WTC11 (cell line): ENCODE measurements at regions not wholly inside any gene's neighbourhood (a gene's known extent, or its start where the extent isn't known, plus 50 kb on each side); places are given as distances from the start of the nearest gene placed in this dataset.

Source experiments
- ATAC-seq: fragments of 200-7000 bp; cut with Tn5 transposase; 2 replicates; pipeline ENCODE4 v1.10.0; 2021; ENCODE audit warnings: mild to moderate bottlenecking, moderate library complexity
- CTCF ChIA-PET: fragments of 300-600 bp; sonication (Branson Sonifier 250); formaldehyde crosslinking; loops from one replicate; lab custom pipeline; 2021; ENCODE audit warnings: antibody characterized with exemption; lab: Charles Lee
- POLR2A ChIA-PET: fragments of 350-600 bp; sonication (Branson Sonifier 250); formaldehyde crosslinking; loops from one replicate; lab custom pipeline; 2021; ENCODE audit warnings: antibody characterized with exemption; lab: Charles Lee
- DNase-seq: peaks from one replicate; pipeline ENCODE4 v3.0.0; 2021; ENCODE audit warnings: low spot score
- H3K27ac Mint-ChIP-seq: 2 replicates; pipeline ENCODE4 v1.8.0; 2021; ENCODE audit warnings: mixed read lengths
- H3K27me3 Mint-ChIP-seq: 2 replicates; pipeline ENCODE4 v1.8.0; 2021; ENCODE audit warnings: low read depth, mild to moderate bottlenecking, moderate library complexity, mixed read lengths
- H3K36me3 Mint-ChIP-seq: 2 replicates; pipeline ENCODE4 v1.8.0; 2021; ENCODE audit warnings: mixed read lengths
- H3K4me1 Mint-ChIP-seq: 2 replicates; pipeline ENCODE4 v1.8.0; 2022; ENCODE audit warnings: mixed read lengths
- H3K4me3 Mint-ChIP-seq: 2 replicates; pipeline ENCODE4 v1.8.0; 2021; ENCODE audit warnings: mild to moderate bottlenecking, moderate library complexity, mixed read lengths
- H3K9me3 Mint-ChIP-seq: 2 replicates; pipeline ENCODE4 v1.8.0; 2021; ENCODE audit warnings: mixed read lengths
- ATF3 ChIP-seq: sonication (generic); formaldehyde crosslinking; conservative IDR thresholded peaks from 2 replicates; pipeline ENCODE4 v1.8.1; 2022; ENCODE audit warnings: mild to moderate bottlenecking, missing genetic modification reagents
- CBFB ChIP-seq: sonication (generic); formaldehyde crosslinking; IDR thresholded peaks from 2 replicates; pipeline ENCODE4 v1.8.1; 2022; ENCODE audit warnings: mild to moderate bottlenecking, low read depth, missing genetic modification reagents
- ETV6 ChIP-seq: sonication (generic); formaldehyde crosslinking; IDR thresholded peaks from 2 replicates; pipeline ENCODE4 v1.8.1; 2022; ENCODE audit warnings: mild to moderate bottlenecking, missing genetic modification reagents
- JUN ChIP-seq: sonication (generic); formaldehyde crosslinking; IDR thresholded peaks from 2 replicates; pipeline ENCODE4 v1.8.0; 2023; ENCODE audit warnings: mild to moderate bottlenecking, missing genetic modification reagents
- OVOL2 ChIP-seq: fragments of 250-450 bp; sonication (Bioruptor Pico); IDR thresholded peaks from 2 replicates; pipeline ENCODE4 v1.9.0; 2021; ENCODE audit warnings: mild to moderate bottlenecking, borderline replicate concordance
- SMAD4 ChIP-seq: sonication (generic); formaldehyde crosslinking; IDR thresholded peaks from 2 replicates; pipeline ENCODE4 v1.8.0; 2022; ENCODE audit warnings: mild to moderate bottlenecking, missing genetic modification reagents
- TEAD1 ChIP-seq: sonication (generic); formaldehyde crosslinking; IDR thresholded peaks from 2 replicates; pipeline ENCODE4 v1.8.0; 2022; ENCODE audit warnings: mild to moderate bottlenecking, missing genetic modification reagents
- TEAD4 ChIP-seq: sonication (generic); formaldehyde crosslinking; IDR thresholded peaks from 2 replicates; pipeline ENCODE4 v1.8.0; 2022; ENCODE audit warnings: mild to moderate bottlenecking, missing genetic modification reagents
- TP53 ChIP-seq: sonication (generic); formaldehyde crosslinking; IDR thresholded peaks from 2 replicates; pipeline ENCODE4 v1.8.1; 2023; ENCODE audit warnings: mild to moderate bottlenecking, missing genetic modification reagents
- ZNF121 ChIP-seq: sonication (generic); formaldehyde crosslinking; IDR thresholded peaks from 2 replicates; pipeline ENCODE4 v1.8.0; 2023; ENCODE audit warnings: missing genetic modification reagents
- ZNF396 ChIP-seq: fragments of 250-450 bp; sonication (Bioruptor Pico); IDR thresholded peaks from 2 replicates; pipeline ENCODE4 v1.8.0; 2021; ENCODE audit warnings: mild to moderate bottlenecking, moderate library complexity, borderline replicate concordance
- TF ChIP-seq, protein P1 (sequence below): sonication (generic); formaldehyde crosslinking; IDR thresholded peaks from 2 replicates; pipeline ENCODE4 v1.8.1; 2022; ENCODE audit warnings: mild to moderate bottlenecking, moderate library complexity, missing genetic modification reagents
- TF ChIP-seq, protein P2 (sequence below): sonication (generic); formaldehyde crosslinking; IDR thresholded peaks from 2 replicates; pipeline ENCODE4 v1.8.0; 2022; ENCODE audit warnings: mild to moderate bottlenecking, missing genetic modification reagents
- TF ChIP-seq, protein P3 (sequence below): fragments of 200-600 bp; IDR thresholded peaks from 2 replicates; pipeline ENCODE4 v1.8.0; 2022; ENCODE audit warnings: antibody characterized with exemption
- TF ChIP-seq, protein P4 (sequence below): sonication (generic); formaldehyde crosslinking; IDR thresholded peaks from 2 replicates; pipeline ENCODE4 v1.8.0; 2022; ENCODE audit warnings: mild to moderate bottlenecking, missing genetic modification reagents
- TF ChIP-seq, protein P5 (sequence below): sonication (generic); formaldehyde crosslinking; conservative IDR thresholded peaks from 2 replicates; pipeline ENCODE4 v1.8.1; 2023; ENCODE audit warnings: mild to moderate bottlenecking, low read depth, missing genetic modification reagents, moderate library complexity

- CTCF ChIA-PET, result no interaction called here
- ATAC-seq, result no peak
- Mint-ChIP-seq H3K36me3 (peaks cover 13% of the 10 kb centered on the region), H3K9me3 (peaks cover 38% of the 10 kb centered on the region), H3K4me3 (no peak overlapping the region), H3K4me1 (peaks cover 5% of the 10 kb centered on the region), H3K27me3 (no peaks in the 10 kb centered on the region)
- POLR2A ChIA-PET, result no interaction called here
- no peak for DNase-seq
- no peak for TF ChIP-seq ZNF121
- TF ChIP-seq, protein P1, sequence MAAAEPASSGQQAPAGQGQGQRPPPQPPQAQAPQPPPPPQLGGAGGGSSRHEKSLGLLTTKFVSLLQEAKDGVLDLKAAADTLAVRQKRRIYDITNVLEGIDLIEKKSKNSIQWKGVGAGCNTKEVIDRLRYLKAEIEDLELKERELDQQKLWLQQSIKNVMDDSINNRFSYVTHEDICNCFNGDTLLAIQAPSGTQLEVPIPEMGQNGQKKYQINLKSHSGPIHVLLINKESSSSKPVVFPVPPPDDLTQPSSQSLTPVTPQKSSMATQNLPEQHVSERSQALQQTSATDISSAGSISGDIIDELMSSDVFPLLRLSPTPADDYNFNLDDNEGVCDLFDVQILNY (CRISPR knock-in tag), result no peak
- TF ChIP-seq, all 79 proteins: peak for 0
- H3K27ac Mint-ChIP-seq, result no peak overlapping the region
These were observed 679.7 kb upstream of the SEMA3D start for GRCh38 chr7:85866540-85866939.

DNA sequence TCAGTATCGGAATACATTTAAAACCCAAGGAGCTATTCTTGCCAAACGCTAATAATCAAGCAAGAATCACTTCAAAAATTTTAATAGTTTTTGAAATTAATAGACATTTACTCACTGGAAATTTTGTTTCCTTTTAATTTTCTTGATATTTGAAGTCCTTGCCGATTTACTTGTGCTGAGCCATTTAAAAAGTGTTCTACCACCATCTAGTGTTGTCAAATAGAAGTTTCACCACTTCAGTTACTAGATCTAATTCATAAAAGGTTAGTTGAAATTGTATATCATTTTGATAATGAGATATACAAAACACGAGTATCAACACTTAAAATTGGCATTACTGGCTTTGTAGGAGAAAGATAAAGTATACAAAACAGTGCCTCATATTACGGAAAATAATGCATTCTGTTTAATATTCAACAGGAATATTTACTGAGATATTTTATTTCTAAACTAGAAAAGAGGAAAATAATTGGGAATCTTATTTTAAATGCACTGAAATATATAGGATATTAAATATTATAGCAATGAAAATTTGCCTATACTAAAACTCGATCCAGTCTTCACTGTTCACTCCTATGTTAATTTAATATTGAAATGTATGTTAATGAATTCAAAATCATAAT is 664.8 kb upstream of the SEMA3D start:
- CTCF ChIA-PET, result no interaction called here
- ATAC-seq, result no peak

GRCh38 chr7:85850381-85850780 is 663.5 kb upstream of the SEMA3D start:
- no peaks in the 10 kb centered on the region for H3K36me3 Mint-ChIP-seq
- ATAC-seq, result no peak
- TF ChIP-seq ATF3 (CRISPR knock-in tag) (no peak), SMAD4 (no peak), JUN (CRISPR knock-in tag) (no peak), TEAD1 (CRISPR knock-in tag) (no peak), ETV6 (CRISPR knock-in tag) (no peak), TP53 (CRISPR knock-in tag) (no peak), CBFB (no peak)
- TF ChIP-seq, protein P2, sequence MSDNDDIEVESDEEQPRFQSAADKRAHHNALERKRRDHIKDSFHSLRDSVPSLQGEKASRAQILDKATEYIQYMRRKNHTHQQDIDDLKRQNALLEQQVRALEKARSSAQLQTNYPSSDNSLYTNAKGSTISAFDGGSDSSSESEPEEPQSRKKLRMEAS (CRISPR knock-in tag), result no peak
- TF ChIP-seq, protein P3, sequence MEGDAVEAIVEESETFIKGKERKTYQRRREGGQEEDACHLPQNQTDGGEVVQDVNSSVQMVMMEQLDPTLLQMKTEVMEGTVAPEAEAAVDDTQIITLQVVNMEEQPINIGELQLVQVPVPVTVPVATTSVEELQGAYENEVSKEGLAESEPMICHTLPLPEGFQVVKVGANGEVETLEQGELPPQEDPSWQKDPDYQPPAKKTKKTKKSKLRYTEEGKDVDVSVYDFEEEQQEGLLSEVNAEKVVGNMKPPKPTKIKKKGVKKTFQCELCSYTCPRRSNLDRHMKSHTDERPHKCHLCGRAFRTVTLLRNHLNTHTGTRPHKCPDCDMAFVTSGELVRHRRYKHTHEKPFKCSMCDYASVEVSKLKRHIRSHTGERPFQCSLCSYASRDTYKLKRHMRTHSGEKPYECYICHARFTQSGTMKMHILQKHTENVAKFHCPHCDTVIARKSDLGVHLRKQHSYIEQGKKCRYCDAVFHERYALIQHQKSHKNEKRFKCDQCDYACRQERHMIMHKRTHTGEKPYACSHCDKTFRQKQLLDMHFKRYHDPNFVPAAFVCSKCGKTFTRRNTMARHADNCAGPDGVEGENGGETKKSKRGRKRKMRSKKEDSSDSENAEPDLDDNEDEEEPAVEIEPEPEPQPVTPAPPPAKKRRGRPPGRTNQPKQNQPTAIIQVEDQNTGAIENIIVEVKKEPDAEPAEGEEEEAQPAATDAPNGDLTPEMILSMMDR, result no peak
- TF ChIP-seq, all 79 proteins: peak for 0
- peaks cover 2% of the 10 kb centered on the region; the same call in 1 of the 2 replicates for H3K4me1 Mint-ChIP-seq
- no peaks in the 10 kb centered on the region for H3K27me3 Mint-ChIP-seq
- no peak overlapping the region for H3K27ac Mint-ChIP-seq
- POLR2A ChIA-PET, result no interaction called here
- no peaks in the 10 kb centered on the region for H3K9me3 Mint-ChIP-seq
- CTCF ChIA-PET, result no interaction called here
- no peak for DNase-seq
- no peak overlapping the region for H3K4me3 Mint-ChIP-seq

More for the DNA sequence above, 664.8 kb upstream of the SEMA3D start:
- DNase-seq, result no peak
- POLR2A ChIA-PET, result no interaction called here
- H3K36me3 Mint-ChIP-seq, result no peaks in the 10 kb centered on the region
- H3K9me3 Mint-ChIP-seq, result no peaks in the 10 kb centered on the region
- H3K27ac Mint-ChIP-seq, result no peak overlapping the region
- H3K4me3 Mint-ChIP-seq, result no peak overlapping the region
- H3K4me1 Mint-ChIP-seq, result peaks cover 2% of the 10 kb centered on the region; the same call in 1 of the 2 replicates
- H3K27me3 Mint-ChIP-seq, result no peaks in the 10 kb centered on the region
- no peak for TF ChIP-seq TEAD4 (CRISPR knock-in tag)
- TF ChIP-seq ZNF396, result no peak
- TF ChIP-seq OVOL2 (CRISPR knock-in tag), result no peak
- TF ChIP-seq, protein P4, sequence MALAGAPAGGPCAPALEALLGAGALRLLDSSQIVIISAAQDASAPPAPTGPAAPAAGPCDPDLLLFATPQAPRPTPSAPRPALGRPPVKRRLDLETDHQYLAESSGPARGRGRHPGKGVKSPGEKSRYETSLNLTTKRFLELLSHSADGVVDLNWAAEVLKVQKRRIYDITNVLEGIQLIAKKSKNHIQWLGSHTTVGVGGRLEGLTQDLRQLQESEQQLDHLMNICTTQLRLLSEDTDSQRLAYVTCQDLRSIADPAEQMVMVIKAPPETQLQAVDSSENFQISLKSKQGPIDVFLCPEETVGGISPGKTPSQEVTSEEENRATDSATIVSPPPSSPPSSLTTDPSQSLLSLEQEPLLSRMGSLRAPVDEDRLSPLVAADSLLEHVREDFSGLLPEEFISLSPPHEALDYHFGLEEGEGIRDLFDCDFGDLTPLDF (CRISPR knock-in tag), result no peak
- TF ChIP-seq, protein P5, sequence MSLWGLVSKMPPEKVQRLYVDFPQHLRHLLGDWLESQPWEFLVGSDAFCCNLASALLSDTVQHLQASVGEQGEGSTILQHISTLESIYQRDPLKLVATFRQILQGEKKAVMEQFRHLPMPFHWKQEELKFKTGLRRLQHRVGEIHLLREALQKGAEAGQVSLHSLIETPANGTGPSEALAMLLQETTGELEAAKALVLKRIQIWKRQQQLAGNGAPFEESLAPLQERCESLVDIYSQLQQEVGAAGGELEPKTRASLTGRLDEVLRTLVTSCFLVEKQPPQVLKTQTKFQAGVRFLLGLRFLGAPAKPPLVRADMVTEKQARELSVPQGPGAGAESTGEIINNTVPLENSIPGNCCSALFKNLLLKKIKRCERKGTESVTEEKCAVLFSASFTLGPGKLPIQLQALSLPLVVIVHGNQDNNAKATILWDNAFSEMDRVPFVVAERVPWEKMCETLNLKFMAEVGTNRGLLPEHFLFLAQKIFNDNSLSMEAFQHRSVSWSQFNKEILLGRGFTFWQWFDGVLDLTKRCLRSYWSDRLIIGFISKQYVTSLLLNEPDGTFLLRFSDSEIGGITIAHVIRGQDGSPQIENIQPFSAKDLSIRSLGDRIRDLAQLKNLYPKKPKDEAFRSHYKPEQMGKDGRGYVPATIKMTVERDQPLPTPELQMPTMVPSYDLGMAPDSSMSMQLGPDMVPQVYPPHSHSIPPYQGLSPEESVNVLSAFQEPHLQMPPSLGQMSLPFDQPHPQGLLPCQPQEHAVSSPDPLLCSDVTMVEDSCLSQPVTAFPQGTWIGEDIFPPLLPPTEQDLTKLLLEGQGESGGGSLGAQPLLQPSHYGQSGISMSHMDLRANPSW (CRISPR knock-in tag), result no peak
